T-cell (primary cell): ENCODE measurements at regions not wholly inside any gene's neighbourhood (a gene's known extent, or its start where the extent isn't known, plus 50 kb on each side); places are given as distances from the start of the nearest gene placed in this dataset.

Source experiments
- ATAC-seq, 4 experiments: fragments of 200-7000 bp in 3 of 4; fragments of 150-1000 bp in 1 of 4; cut with Tn5 transposase; replicated peaks in 1 of 4; 1 replicate in 3 of 4; 2 replicates in 1 of 4; pipeline ENCODE4 v1.10.0; 2021; ENCODE audit warnings: moderate library complexity in 3 of 4, mild to moderate bottlenecking in 2 of 4, moderate number of reproducible peaks in 1 of 4
- CTCF ChIA-PET, 2 donors: fragments of 300-600 bp; sonication (Branson Sonifier 250); formaldehyde crosslinking; loops; one replicate each; lab custom pipeline; 2022; ENCODE audit warnings: antibody characterized with exemption in 2 of 2; lab: Charles Lee
- POLR2A ChIA-PET, 2 donors: fragments of 300-600 bp; sonication (Branson Sonifier 250); formaldehyde crosslinking; loops; one replicate each; lab custom pipeline; 2022; ENCODE audit warnings: antibody characterized with exemption in 2 of 2; lab: Charles Lee
- DNase-seq, 35 experiments: peaks; one replicate each; pipeline versions ENCODE4 v3.0.0 to v3.0.0-alpha.2; 2013 to 2023
- H3K27ac ChIP-seq: one replicate; pipeline ENCODE4 v1.5.1; 2013; ENCODE audit warnings: low read length
- H3K27me3 ChIP-seq, 2 experiments: replicated peaks in 1 of 2; 1 replicate in 1 of 2; 2 replicates in 1 of 2; pipeline versions ENCODE4 v1.6.1 to v1.7.0; 2013; ENCODE audit warnings: low read length in 1 of 2, mixed read lengths in 1 of 2; ENCODE audit not compliant: control insufficient read depth in 2 of 2, insufficient read depth in 2 of 2; ENCODE audit errors: extremely low read depth in 1 of 2
- H3K36me3 ChIP-seq, 2 donors: 1 replicate in 1 of 2; 2 replicates in 1 of 2; pipeline versions ENCODE4 v1.6.1 to v1.7.0; 2013; ENCODE audit warnings: low read length in 1 of 2; ENCODE audit not compliant: control insufficient read depth in 2 of 2, insufficient read depth in 1 of 2; ENCODE audit errors: extremely low read depth in 1 of 2
- H3K4me1 ChIP-seq, 2 experiments: 1 replicate in 1 of 2; 2 replicates in 1 of 2; pipeline versions ENCODE4 v1.6.1 to v1.7.0; 2013; ENCODE audit warnings: low read length in 2 of 2, mixed read lengths in 1 of 2; ENCODE audit not compliant: insufficient read depth in 2 of 2, control insufficient read depth in 1 of 2; ENCODE audit errors: extremely low read depth in 1 of 2
- H3K4me3 ChIP-seq, 2 donors: 1 replicate in 1 of 2; 2 replicates in 1 of 2; pipeline versions ENCODE4 v1.5.1 to v1.7.0; 2013; ENCODE audit warnings: mild to moderate bottlenecking in 2 of 2, low read length in 1 of 2, moderate library complexity in 1 of 2; ENCODE audit not compliant: control insufficient read depth in 1 of 2; ENCODE audit errors: extremely low read depth in 1 of 2
- H3K9me3 ChIP-seq: 2 replicates; pipeline ENCODE4 v1.7.0; 2013
- H3K27ac Mint-ChIP-seq, 2 donors: one replicate each; pipeline ENCODE4 v1.8.0; 2020 to 2021; ENCODE audit warnings: mild to moderate bottlenecking in 2 of 2, mixed read lengths in 2 of 2
- H3K27me3 Mint-ChIP-seq, 2 donors: one replicate each; pipeline ENCODE4 v1.8.0; 2021 to 2022; ENCODE audit warnings: mixed read lengths in 2 of 2
- H3K36me3 Mint-ChIP-seq: one replicate; pipeline ENCODE4 v1.8.0; 2021; ENCODE audit warnings: mixed read lengths
- H3K4me1 Mint-ChIP-seq, 3 donors: one replicate each; pipeline ENCODE4 v1.8.0; 2020 to 2022; ENCODE audit warnings: mixed read lengths in 3 of 3, mild to moderate bottlenecking in 1 of 3
- H3K4me3 Mint-ChIP-seq, 3 donors: one replicate each; pipeline ENCODE4 v1.8.0; 2020 to 2022; ENCODE audit warnings: mild to moderate bottlenecking in 3 of 3, mixed read lengths in 3 of 3, moderate library complexity in 3 of 3
- H3K9me3 Mint-ChIP-seq, 3 donors: one replicate each; pipeline ENCODE4 v1.8.0; 2020 to 2022; ENCODE audit warnings: mixed read lengths in 3 of 3
- WGBS: methylation state at CpG from one replicate; pipeline ENCODE4 v1.1.5; 2013; ENCODE audit warnings: missing lambda C conversion rate; ENCODE audit not compliant: insufficient coverage; 5-methylcytosine and 5-hydroxymethylcytosine counted together

GRCh38 chr4:152099981-152100378 is 339.2 kb upstream of the GATB start:
- Histone ChIP-seq H3K4me1 (peaks cover 74 to 100% of the 10 kb centered on the region in 2 experiments), H3K36me3 (no peaks in the 10 kb centered on the region), H3K4me3 (peak overlapping the region in 1 of 2 donors; percentile 43), H3K27ac (peak overlapping the region; percentile 96), H3K9me3 (no peaks in the 10 kb centered on the region), H3K27me3 (no peaks in the 10 kb centered on the region)
- H3K9me3 Mint-ChIP-seq = no peaks in the 10 kb centered on the region
- POLR2A ChIA-PET = interaction anchor here (0.6 kb wide), 2 partner anchors 132 to 371 kb away, joined by 3 to 4 read pairs; no protein-coding TSS in a partner anchor
- 73% methylated on average over 4 of the region's 7 CpGs for WGBS
- peaks cover 94 to 97% (median 94%) of the 10 kb centered on the region in 3 donors for H3K4me1 Mint-ChIP-seq
- DNase-seq = peak in 7 of 35 experiments; percentile 5 to 48 (median 25)
- no peaks in the 10 kb centered on the region for H3K27me3 Mint-ChIP-seq
- H3K36me3 Mint-ChIP-seq = peaks cover 23% of the 10 kb centered on the region
- H3K27ac Mint-ChIP-seq = peak overlapping the region; percentile 98 to 99
- H3K4me3 Mint-ChIP-seq = peak overlapping the region; percentile 77 to 84 (median 78)
- peak; percentile 3 to 35 (median 13) for ATAC-seq
- CTCF ChIA-PET = interaction anchor here in 1 of 2 donors (1.1 kb wide), 1 partner anchor 16 kb away, joined by 3 read pairs; no protein-coding TSS in a partner anchor

DNA sequence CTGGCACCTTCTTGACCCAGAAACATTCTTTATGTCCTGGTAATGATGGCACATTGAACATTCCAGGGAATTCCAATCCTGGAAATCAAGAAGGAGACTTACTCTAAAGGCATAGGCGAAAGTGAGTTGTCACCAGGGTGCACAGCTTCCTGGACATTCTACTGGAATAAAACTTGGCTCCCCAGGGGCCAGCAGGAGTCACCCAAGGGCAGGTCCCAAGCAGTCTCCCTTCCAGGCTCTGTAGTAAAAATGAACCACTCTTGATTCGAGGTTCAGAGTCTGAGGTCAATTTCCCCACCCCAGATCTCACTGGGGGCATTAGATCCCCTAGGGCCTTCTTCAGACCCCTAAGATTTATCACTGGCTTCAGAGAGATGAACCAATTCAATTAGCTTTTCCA is 338.7 kb upstream of the GATB start:
- CTCF ChIA-PET = no interaction called here
- POLR2A ChIA-PET = no interaction called here
- 50% methylated on average over 2 of the region's 2 CpGs for WGBS
- no peak overlapping the region for H3K4me3 ChIP-seq
- peak overlapping the region; percentile 96 for H3K27ac ChIP-seq
- Mint-ChIP-seq H3K27ac (peak overlapping the region; percentile 98 to 99), H3K4me1 (peaks cover 94 to 97% (median 94%) of the 10 kb centered on the region in 3 donors), H3K27me3 (no peaks in the 10 kb centered on the region), H3K36me3 (peaks cover 20% of the 10 kb centered on the region), H3K4me3 (peak overlapping the region in 2 of 3 donors; percentile 77 to 78), H3K9me3 (no peaks in the 10 kb centered on the region)
- H3K27me3 ChIP-seq = no peaks in the 10 kb centered on the region
- no peaks in the 10 kb centered on the region for H3K36me3 ChIP-seq
- DNase-seq = peak in 2 of 35 experiments; percentile 23 to 49
- no peak for ATAC-seq
- H3K4me1 ChIP-seq = peaks cover 76 to 100% of the 10 kb centered on the region in 2 experiments
- no peaks in the 10 kb centered on the region for H3K9me3 ChIP-seq

DNA sequence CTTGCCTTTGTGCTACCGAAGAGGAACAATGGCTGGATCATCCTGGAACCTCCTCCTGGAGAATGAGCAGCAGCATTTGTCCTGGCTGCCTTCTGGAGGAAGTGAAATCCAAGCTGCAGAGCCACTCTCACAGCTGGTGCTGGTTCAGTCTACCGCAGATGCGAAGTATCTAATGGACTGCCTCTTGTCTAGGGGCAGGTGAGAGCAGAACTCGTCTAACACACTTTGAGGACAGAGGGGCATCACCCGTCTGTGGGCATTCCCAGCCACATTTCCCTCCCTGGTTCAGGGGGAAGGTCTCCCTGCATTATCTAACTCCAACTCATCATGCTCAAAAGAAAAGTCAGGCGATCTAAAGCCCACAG is 338.2 kb upstream of the GATB start:
- peak overlapping the region; percentile 96 for H3K27ac ChIP-seq
- H3K27me3 Mint-ChIP-seq = no peaks in the 10 kb centered on the region
- no peaks in the 10 kb centered on the region for H3K9me3 Mint-ChIP-seq
- peaks cover 94 to 97% (median 94%) of the 10 kb centered on the region in 3 donors for H3K4me1 Mint-ChIP-seq
- ATAC-seq (no peak), DNase-seq (no peak)
- no peak overlapping the region for H3K4me3 ChIP-seq
- 98% methylated on average over 5 of the region's 6 CpGs for WGBS
- H3K9me3 ChIP-seq = no peaks in the 10 kb centered on the region
- peaks cover 18% of the 10 kb centered on the region for H3K36me3 Mint-ChIP-seq
- H3K27me3 ChIP-seq = no peaks in the 10 kb centered on the region
- POLR2A ChIA-PET = no interaction called here
- H3K36me3 ChIP-seq = no peaks in the 10 kb centered on the region
- CTCF ChIA-PET = no interaction called here
- peaks cover 75 to 100% of the 10 kb centered on the region in 2 experiments for H3K4me1 ChIP-seq
- H3K27ac Mint-ChIP-seq = peak overlapping the region; percentile 98 to 99
- H3K4me3 Mint-ChIP-seq = peak overlapping the region in 1 of 3 donors; percentile 78

GRCh38 chr4:152098365-152099060 is 337.7 kb upstream of the GATB start:
- no peak for ATAC-seq
- 100% methylated on average over 5 of the region's 8 CpGs for WGBS

DNA sequence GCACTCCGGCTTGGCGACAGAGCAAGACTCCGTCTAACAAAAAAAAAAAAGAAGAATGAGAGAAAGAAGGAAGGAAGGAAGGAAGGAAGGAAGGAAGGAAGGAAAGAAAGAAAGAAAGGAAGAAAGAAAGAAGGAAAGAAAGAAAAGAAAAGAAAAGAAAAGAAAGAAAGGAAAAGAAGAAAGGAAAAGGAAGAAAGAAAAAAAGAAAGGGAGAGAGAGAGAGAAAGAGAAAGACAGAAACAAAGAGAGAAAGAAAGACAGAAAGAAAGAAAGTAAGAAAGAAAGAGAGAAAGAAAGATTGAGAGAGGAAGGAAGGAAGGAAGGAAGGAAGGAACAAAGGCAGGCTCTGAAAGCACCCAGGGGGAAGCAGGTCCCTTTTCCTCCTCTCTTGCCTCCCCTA is 336.6 kb upstream of the GATB start:
- H3K36me3 Mint-ChIP-seq = peaks cover 4% of the 10 kb centered on the region
- H3K27me3 Mint-ChIP-seq = no peaks in the 10 kb centered on the region
- peak overlapping the region in 1 of 3 donors; percentile 58 for H3K4me3 Mint-ChIP-seq
- peaks cover 89 to 95% (median 94%) of the 10 kb centered on the region in 3 donors for H3K4me1 Mint-ChIP-seq
- CTCF ChIA-PET = interaction anchor here in 1 of 2 donors (0.7 kb wide), 1 partner anchor 18 kb away, joined by 3 read pairs; no protein-coding TSS in a partner anchor
- H3K27ac Mint-ChIP-seq = peak overlapping the region; percentile 89 to 99
- WGBS = no CpG with 5 or more reads among the region's 3 CpGs
- Histone ChIP-seq H3K4me1 (peaks cover 62 to 92% of the 10 kb centered on the region in 2 experiments), H3K4me3 (no peak overlapping the region), H3K36me3 (no peaks in the 10 kb centered on the region), H3K27ac (peak overlapping the region; percentile 96), H3K9me3 (no peaks in the 10 kb centered on the region), H3K27me3 (no peaks in the 10 kb centered on the region)
- ATAC-seq (no peak), DNase-seq (no peak)
- POLR2A ChIA-PET = interaction anchor here in 1 of 2 donors (0.6 to 0.8 kb wide), 3 partner anchors 89 to 171 kb away, joined by 3 to 5 read pairs (median 5); no protein-coding TSS in a partner anchor
- H3K9me3 Mint-ChIP-seq = no peaks in the 10 kb centered on the region

More at GRCh38 chr4:152098365-152099060, 337.7 kb upstream of the GATB start:
- Histone ChIP-seq H3K27ac (peak overlapping the region; percentile 96), H3K4me1 (peaks cover 70 to 100% of the 10 kb centered on the region in 2 experiments), H3K36me3 (no peaks in the 10 kb centered on the region), H3K9me3 (no peaks in the 10 kb centered on the region), H3K4me3 (no peak overlapping the region), H3K27me3 (no peaks in the 10 kb centered on the region)
- no peak for DNase-seq
- no peaks in the 10 kb centered on the region for H3K9me3 Mint-ChIP-seq
- peak overlapping the region; percentile 98 to 99 for H3K27ac Mint-ChIP-seq
- peak overlapping the region in 1 of 3 donors; percentile 78 for H3K4me3 Mint-ChIP-seq
- CTCF ChIA-PET = no interaction called here
- H3K4me1 Mint-ChIP-seq = peaks cover 93 to 97% (median 94%) of the 10 kb centered on the region in 3 donors
- H3K27me3 Mint-ChIP-seq = no peaks in the 10 kb centered on the region
- peaks cover 13% of the 10 kb centered on the region for H3K36me3 Mint-ChIP-seq
- POLR2A ChIA-PET = no interaction called here

- Mint-ChIP-seq H3K4me1 (peaks cover 82 to 91% (median 88%) of the 10 kb centered on the region in 3 donors), H3K36me3 (no peaks in the 10 kb centered on the region), H3K27me3 (no peaks in the 10 kb centered on the region), H3K9me3 (no peaks in the 10 kb centered on the region), H3K27ac (peak overlapping the region; percentile 89 to 99), H3K4me3 (peak overlapping the region in 1 of 3 donors; percentile 58)
- peaks cover 50 to 80% of the 10 kb centered on the region in 2 experiments for H3K4me1 ChIP-seq
- DNase-seq (no peak), ATAC-seq (no peak)
- CTCF ChIA-PET = no interaction called here
- H3K9me3 ChIP-seq = no peaks in the 10 kb centered on the region
- H3K4me3 ChIP-seq = no peak overlapping the region
- no peaks in the 10 kb centered on the region for H3K36me3 ChIP-seq
- no CpG with 5 or more reads among the region's 1 CpG for whole genome bisulfite sequencing
- POLR2A ChIA-PET = no interaction called here
- no peaks in the 10 kb centered on the region for H3K27me3 ChIP-seq
- peak overlapping the region; percentile 56 for H3K27ac ChIP-seq
These were observed 334.9 kb upstream of the GATB start for GRCh38 chr4:152095701-152096070.
